Parathyroid adenoma (tissue), 2 donors: ENCODE measurements at regions not wholly inside any gene's neighbourhood (a gene's known extent, or its start where the extent isn't known, plus 50 kb on each side); places are given as distances from the start of the nearest gene placed in this dataset.

ENCODE experiments used
- H2AFZ ChIP-seq: fragments of 300-600 bp; sonication (generic); one replicate; pipeline ENCODE4 v1.7.0; 2017; ENCODE audit warnings: antibody characterized with exemption, mild to moderate bottlenecking
- H3K27ac ChIP-seq: fragments of 300-600 bp; sonication (generic); one replicate; pipeline ENCODE4 v1.7.0; 2017
- H3K27me3 ChIP-seq: fragments of 300-600 bp; sonication (generic); one replicate; pipeline ENCODE4 v1.7.0; 2017; ENCODE audit warnings: low read length; ENCODE audit not compliant: control insufficient read depth, insufficient read depth
- H3K36me3 ChIP-seq: fragments of 300-600 bp; sonication (generic); one replicate; pipeline ENCODE4 v1.7.0; 2017; ENCODE audit warnings: low read length; ENCODE audit not compliant: control insufficient read depth, insufficient read depth
- H3K4me1 ChIP-seq: fragments of 300-600 bp; sonication (generic); one replicate; pipeline ENCODE4 v1.7.0; 2017; ENCODE audit warnings: control low read depth
- H3K4me2 ChIP-seq: fragments of 300-600 bp; sonication (generic); one replicate; pipeline ENCODE4 v1.7.0; 2017; ENCODE audit warnings: low read length
- H3K4me3 ChIP-seq: fragments of 300-600 bp; sonication (generic); one replicate; pipeline ENCODE4 v1.7.0; 2017; ENCODE audit warnings: low read depth, low read length
- H3K79me2 ChIP-seq: fragments of 300-600 bp; sonication (generic); one replicate; pipeline ENCODE4 v1.7.0; 2017; ENCODE audit warnings: control low read depth
- H3K9ac ChIP-seq: fragments of 300-600 bp; sonication (generic); one replicate; pipeline ENCODE4 v1.7.0; 2017; ENCODE audit warnings: mild to moderate bottlenecking
- H3K9me3 ChIP-seq: fragments of 300-600 bp; sonication (generic); one replicate; pipeline ENCODE4 v1.7.0; 2017; ENCODE audit warnings: low read length; ENCODE audit not compliant: control insufficient read depth
- TF ChIP-seq, protein P1 (sequence below): fragments of 300-600 bp; sonication (generic); IDR thresholded peaks from one replicate; pipeline ENCODE4 v1.7.0; 2017; ENCODE audit warnings: antibody characterized with exemption, mild to moderate bottlenecking
- donor health status: primary hyperparathyroidism.

DNA sequence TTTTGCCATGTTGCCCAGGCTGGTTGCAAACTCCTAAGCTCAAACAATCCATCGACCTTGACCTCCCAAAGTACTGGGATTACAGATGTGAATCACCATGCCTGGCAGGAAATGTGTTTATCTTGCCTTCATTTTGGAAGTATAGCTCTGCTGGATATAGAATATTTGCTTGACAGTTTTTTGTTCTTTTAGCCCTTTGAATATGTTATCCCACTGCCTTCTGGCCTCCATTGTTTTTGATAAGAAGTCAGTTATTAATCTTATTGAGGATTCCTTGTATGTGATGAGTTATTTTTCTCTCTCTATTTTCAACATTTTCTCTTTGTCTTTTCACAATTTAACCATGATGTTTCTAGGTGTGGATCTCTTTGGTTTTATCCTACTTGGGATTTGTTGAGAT, 112.9 kb upstream of the RAB3GAP2 start:
- Histone ChIP-seq H3K4me1 (no peaks in the 10 kb centered on the region), H3K4me3 (no peak overlapping the region), H3K9ac (no peak overlapping the region), H3K36me3 (no peaks in the 10 kb centered on the region), H3K79me2 (no peaks in the 10 kb centered on the region), H3K9me3 (no peaks in the 10 kb centered on the region), H3K27ac (no peak overlapping the region), H3K27me3 (no peaks in the 10 kb centered on the region), H3K4me2 (no peak overlapping the region), H2AFZ (no peak overlapping the region)
- TF ChIP-seq, protein P1, sequence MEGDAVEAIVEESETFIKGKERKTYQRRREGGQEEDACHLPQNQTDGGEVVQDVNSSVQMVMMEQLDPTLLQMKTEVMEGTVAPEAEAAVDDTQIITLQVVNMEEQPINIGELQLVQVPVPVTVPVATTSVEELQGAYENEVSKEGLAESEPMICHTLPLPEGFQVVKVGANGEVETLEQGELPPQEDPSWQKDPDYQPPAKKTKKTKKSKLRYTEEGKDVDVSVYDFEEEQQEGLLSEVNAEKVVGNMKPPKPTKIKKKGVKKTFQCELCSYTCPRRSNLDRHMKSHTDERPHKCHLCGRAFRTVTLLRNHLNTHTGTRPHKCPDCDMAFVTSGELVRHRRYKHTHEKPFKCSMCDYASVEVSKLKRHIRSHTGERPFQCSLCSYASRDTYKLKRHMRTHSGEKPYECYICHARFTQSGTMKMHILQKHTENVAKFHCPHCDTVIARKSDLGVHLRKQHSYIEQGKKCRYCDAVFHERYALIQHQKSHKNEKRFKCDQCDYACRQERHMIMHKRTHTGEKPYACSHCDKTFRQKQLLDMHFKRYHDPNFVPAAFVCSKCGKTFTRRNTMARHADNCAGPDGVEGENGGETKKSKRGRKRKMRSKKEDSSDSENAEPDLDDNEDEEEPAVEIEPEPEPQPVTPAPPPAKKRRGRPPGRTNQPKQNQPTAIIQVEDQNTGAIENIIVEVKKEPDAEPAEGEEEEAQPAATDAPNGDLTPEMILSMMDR = no peak

- no peak overlapping the region for H3K27ac ChIP-seq
- no peaks in the 10 kb centered on the region for H3K27me3 ChIP-seq
- H2AFZ ChIP-seq = no peak overlapping the region
- H3K79me2 ChIP-seq = no peaks in the 10 kb centered on the region
- no peak overlapping the region for H3K4me3 ChIP-seq
- no peaks in the 10 kb centered on the region for H3K36me3 ChIP-seq
- TF ChIP-seq, protein P1 = no peak
- no peak overlapping the region for H3K9ac ChIP-seq
- H3K4me2 ChIP-seq = no peak overlapping the region
- no peaks in the 10 kb centered on the region for H3K9me3 ChIP-seq
- H3K4me1 ChIP-seq = no peaks in the 10 kb centered on the region
Measured at GRCh38 chr1:220382994-220383393, 110.7 kb upstream of the RAB3GAP2 start.

- H3K27ac ChIP-seq = no peak overlapping the region
Measured at GRCh38 chr1:220380885-220381284, 108.6 kb upstream of the RAB3GAP2 start.

DNA sequence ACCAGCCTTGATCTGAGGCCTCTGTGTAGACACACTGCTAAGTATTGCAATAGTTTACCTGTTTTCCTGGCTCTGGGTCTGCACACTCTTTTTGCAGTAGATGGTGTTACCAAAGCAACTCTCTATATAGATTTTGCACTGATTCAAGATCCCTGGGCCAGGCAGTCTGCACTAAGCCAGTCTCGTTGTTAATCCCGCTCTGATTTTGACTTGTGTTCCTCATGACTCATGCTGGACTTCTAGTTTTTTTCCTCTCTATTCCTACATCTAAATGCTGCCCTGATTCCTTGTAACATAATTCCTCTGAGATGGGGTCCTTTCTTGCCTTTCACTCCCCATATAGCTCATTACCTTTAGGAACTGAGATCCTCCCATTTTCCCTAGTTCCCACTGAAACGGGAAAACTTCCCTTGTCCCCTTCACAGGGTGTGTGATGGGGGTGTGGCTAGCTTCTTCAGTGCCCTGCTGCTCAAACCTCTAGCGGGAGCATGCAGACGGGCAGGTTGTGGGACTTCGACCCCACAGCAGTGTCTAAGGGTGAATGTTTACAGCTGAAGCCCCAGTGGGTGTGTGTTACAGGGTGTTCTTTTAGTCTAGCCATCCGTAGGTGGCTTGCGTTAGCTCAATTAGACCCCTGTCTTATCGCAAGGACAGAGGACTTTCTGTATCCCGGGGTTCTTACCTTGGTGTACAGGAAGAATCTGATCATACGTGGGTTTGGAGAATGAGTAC, 106.5 kb upstream of the RAB3GAP2 start:
- Histone ChIP-seq H2AFZ (no peak overlapping the region), H3K9me3 (no peaks in the 10 kb centered on the region), H3K4me1 (no peaks in the 10 kb centered on the region), H3K9ac (no peak overlapping the region), H3K27me3 (no peaks in the 10 kb centered on the region), H3K79me2 (no peaks in the 10 kb centered on the region), H3K4me3 (no peak overlapping the region), H3K27ac (no peak overlapping the region), H3K4me2 (no peak overlapping the region), H3K36me3 (no peaks in the 10 kb centered on the region)
- TF ChIP-seq, protein P1 = no peak

More at GRCh38 chr1:220380885-220381284, 108.6 kb upstream of the RAB3GAP2 start:
- no peaks in the 10 kb centered on the region for H3K9me3 ChIP-seq
- TF ChIP-seq, protein P1 = no peak
- no peak overlapping the region for H3K9ac ChIP-seq
- no peaks in the 10 kb centered on the region for H3K36me3 ChIP-seq
- H2AFZ ChIP-seq = peak overlapping the region; percentile 17
- no peak overlapping the region for H3K4me3 ChIP-seq
- no peaks in the 10 kb centered on the region for H3K27me3 ChIP-seq
- H3K79me2 ChIP-seq = no peaks in the 10 kb centered on the region
- H3K4me2 ChIP-seq = peak overlapping the region; percentile 49
- H3K4me1 ChIP-seq = no peaks in the 10 kb centered on the region

DNA sequence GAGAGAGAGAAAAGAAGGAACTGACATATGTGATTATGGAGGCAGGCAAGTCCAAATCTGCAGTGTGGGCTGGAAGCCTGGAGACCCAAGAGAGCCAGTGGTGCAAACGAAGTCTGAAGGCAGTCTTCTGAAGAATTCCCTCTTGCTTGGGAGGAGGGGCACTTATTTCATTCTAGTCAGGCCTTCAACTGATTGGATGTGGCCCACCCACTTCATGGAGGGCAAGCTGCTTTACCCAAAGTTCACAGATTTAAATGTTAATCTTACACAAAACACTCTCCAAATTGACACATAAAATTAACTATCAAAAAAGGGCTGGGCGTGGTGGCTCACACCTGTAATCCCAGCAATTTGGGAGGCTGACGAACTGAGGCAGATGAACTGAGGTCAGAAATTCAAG, 103.5 kb upstream of the RAB3GAP2 start:
- Histone ChIP-seq H3K4me2 (no peak overlapping the region), H3K27ac (no peak overlapping the region), H3K9me3 (no peaks in the 10 kb centered on the region), H3K27me3 (no peaks in the 10 kb centered on the region), H3K4me3 (no peak overlapping the region), H3K36me3 (no peaks in the 10 kb centered on the region), H2AFZ (no peak overlapping the region), H3K79me2 (no peaks in the 10 kb centered on the region), H3K9ac (no peak overlapping the region), H3K4me1 (no peaks in the 10 kb centered on the region)
- TF ChIP-seq, protein P1 = no peak
